ENCODE measurements at regions not wholly inside any gene's neighbourhood (a gene's known extent, or its start where the extent isn't known, plus 50 kb on each side); places are given as distances from the start of the nearest gene placed in this dataset.

GRCh38 chr9:86545090-86545489 is 190.9 kb upstream of the TUT7 start:
- no peak for DNase-seq
- no peaks in the 10 kb centered on the region for H3K27me3 ChIP-seq (ENCODE audit: low read length)

GRCh38 chr9:86541014-86541570 is 186.9 kb upstream of the TUT7 start:
- intact Hi-C loops (cut with micrococcal nuclease), result no loop called here
- Histone ChIP-seq H3K79me2 (ENCODE audit: low read length) (no peaks in the 10 kb centered on the region), H2AFZ (ENCODE audit: low read length) (no peak overlapping the region), H3K36me3 (ENCODE audit: low read depth, low read length) (no peaks in the 10 kb centered on the region), H3K4me1 (ENCODE audit: insufficient read depth, low read length) (no peaks in the 10 kb centered on the region), H4K20me1 (ENCODE audit: low read length) (no peaks in the 10 kb centered on the region), H3K27ac (ENCODE audit: low read length) (no peak overlapping the region), H3K27me3 (ENCODE audit: low read length) (no peaks in the 10 kb centered on the region), H3K9ac (ENCODE audit: low read length) (no peak overlapping the region), H3K4me3 (ENCODE audit: low read length) (no peak overlapping the region), H3K4me2 (ENCODE audit: low read length) (no peak overlapping the region), H3K9me2 (replicated peaks; ENCODE audit: low read length) (no peaks in the 10 kb centered on the region), H3F3A (ENCODE audit: low read length, unreplicated experiment) (no peaks in the 10 kb centered on the region), H3K9me3 (ENCODE audit: low read length) (no peaks in the 10 kb centered on the region)
- ATAC-seq, result no peak
- DNase-seq, result no peak
- ChIA-PET CTCF (no interaction called here), POLR2A (ENCODE audit: unreplicated experiment) (no interaction called here)
- TF ChIP-seq CTCF (conservative IDR thresholded peaks at IDR 0.05; ENCODE audit: low read depth, low read length), result no peak
- no peak for TF ChIP-seq EZH2 (IDR thresholded peaks at IDR 0.05; ENCODE audit: low read length, unreplicated experiment)
- TF ChIP-seq EZH2phosphoT487 (IDR thresholded peaks at IDR 0.05; ENCODE audit: borderline replicate concordance, low read length), result no peak
- no TSS peak for BruUV-seq (replicated peaks)

More at GRCh38 chr9:86545090-86545489, 190.9 kb upstream of the TUT7 start:
- intact Hi-C loops (cut with micrococcal nuclease), result no loop called here
- Histone ChIP-seq H2AFZ (ENCODE audit: low read length) (no peak overlapping the region), H3K4me3 (ENCODE audit: low read length) (no peak overlapping the region), H3K4me2 (ENCODE audit: low read length) (no peak overlapping the region), H3K79me2 (ENCODE audit: low read length) (no peaks in the 10 kb centered on the region), H3F3A (ENCODE audit: low read length, unreplicated experiment) (no peaks in the 10 kb centered on the region), H4K20me1 (ENCODE audit: low read length) (no peaks in the 10 kb centered on the region), H3K27ac (ENCODE audit: low read length) (no peak overlapping the region), H3K4me1 (ENCODE audit: insufficient read depth, low read length) (no peaks in the 10 kb centered on the region), H3K36me3 (ENCODE audit: low read depth, low read length) (no peaks in the 10 kb centered on the region), H3K9me3 (ENCODE audit: low read length) (no peaks in the 10 kb centered on the region), H3K9me2 (replicated peaks; ENCODE audit: low read length) (no peaks in the 10 kb centered on the region), H3K9ac (ENCODE audit: low read length) (no peak overlapping the region)
- CTCF ChIA-PET, result no interaction called here
- TF ChIP-seq EZH2 (IDR thresholded peaks at IDR 0.05; ENCODE audit: low read length, unreplicated experiment) (no peak), CTCF (conservative IDR thresholded peaks at IDR 0.05; ENCODE audit: low read depth, low read length) (no peak)
- BruUV-seq (replicated peaks), result no TSS peak
- POLR2A ChIA-PET (ENCODE audit: unreplicated experiment), result no interaction called here
- ATAC-seq, result no peak

GRCh38 chr9:86535406-86535915 is 181.3 kb upstream of the TUT7 start:
- intact Hi-C loops (cut with micrococcal nuclease), result no loop called here
- ChIA-PET CTCF (no interaction called here), POLR2A (ENCODE audit: unreplicated experiment) (no interaction called here)
- Histone ChIP-seq H3K4me2 (ENCODE audit: low read length) (no peak overlapping the region), H3K9ac (ENCODE audit: low read length) (no peak overlapping the region), H3K4me1 (ENCODE audit: insufficient read depth, low read length) (no peaks in the 10 kb centered on the region), H3K4me3 (ENCODE audit: low read length) (no peak overlapping the region), H4K20me1 (ENCODE audit: low read length) (no peaks in the 10 kb centered on the region), H3K36me3 (ENCODE audit: low read depth, low read length) (no peaks in the 10 kb centered on the region), H3K79me2 (ENCODE audit: low read length) (no peaks in the 10 kb centered on the region), H3K27me3 (ENCODE audit: low read length) (no peaks in the 10 kb centered on the region), H2AFZ (ENCODE audit: low read length) (no peak overlapping the region), H3K9me3 (ENCODE audit: low read length) (no peaks in the 10 kb centered on the region), H3F3A (ENCODE audit: low read length, unreplicated experiment) (no peaks in the 10 kb centered on the region), H3K9me2 (replicated peaks; ENCODE audit: low read length) (no peaks in the 10 kb centered on the region), H3K27ac (ENCODE audit: low read length) (no peak overlapping the region)
- BruUV-seq (replicated peaks), result no TSS peak
- DNase-seq (no peak), ATAC-seq (no peak)
- no peak for TF ChIP-seq EZH2 (IDR thresholded peaks at IDR 0.05; ENCODE audit: low read length, unreplicated experiment)

Data from PC-3 (cell line).